Left cardiac atrium (tissue), 4 donors: ENCODE measurements at regions not wholly inside any gene's neighbourhood (a gene's known extent, or its start where the extent isn't known, plus 50 kb on each side); places are given as distances from the start of the nearest gene placed in this dataset.

Experiments
- ATAC-seq, 2 donors: fragments of 200-7000 bp; cut with Tn5 transposase; one replicate each; pipeline ENCODE4 v1.9.1; 2020; ENCODE audit warnings: mild to moderate bottlenecking in 2 of 2, moderate library complexity in 2 of 2
- DNase-seq: peaks from one replicate; pipeline ENCODE4 v3.0.0-alpha.2; 2020
- intact Hi-C, 2 donors: fragments of 100-400 bp; cut with DNase I; formaldehyde crosslinking; loops; one replicate each; pipeline versions ENCODE4 v1.14.1 to v1.15.1; 2022 to 2023
- microRNA-seq, 2 donors: library from miRNA; unstranded; fragments of <30 nt; microRNA quantifications; one replicate each; pipeline ENCODE4 v1.2.0, GENCODE V29; 2020
- donor health status: DM: no; HTN: yes; CAD: no.
- donor health status: DM: no; HTN: yes; CAD: no; lungs with severe emphysema.
- donor health status: DM: yes; HTN: yes; CAD: no.
- donor health status: Dilated cardiomyopathy.

DNA sequence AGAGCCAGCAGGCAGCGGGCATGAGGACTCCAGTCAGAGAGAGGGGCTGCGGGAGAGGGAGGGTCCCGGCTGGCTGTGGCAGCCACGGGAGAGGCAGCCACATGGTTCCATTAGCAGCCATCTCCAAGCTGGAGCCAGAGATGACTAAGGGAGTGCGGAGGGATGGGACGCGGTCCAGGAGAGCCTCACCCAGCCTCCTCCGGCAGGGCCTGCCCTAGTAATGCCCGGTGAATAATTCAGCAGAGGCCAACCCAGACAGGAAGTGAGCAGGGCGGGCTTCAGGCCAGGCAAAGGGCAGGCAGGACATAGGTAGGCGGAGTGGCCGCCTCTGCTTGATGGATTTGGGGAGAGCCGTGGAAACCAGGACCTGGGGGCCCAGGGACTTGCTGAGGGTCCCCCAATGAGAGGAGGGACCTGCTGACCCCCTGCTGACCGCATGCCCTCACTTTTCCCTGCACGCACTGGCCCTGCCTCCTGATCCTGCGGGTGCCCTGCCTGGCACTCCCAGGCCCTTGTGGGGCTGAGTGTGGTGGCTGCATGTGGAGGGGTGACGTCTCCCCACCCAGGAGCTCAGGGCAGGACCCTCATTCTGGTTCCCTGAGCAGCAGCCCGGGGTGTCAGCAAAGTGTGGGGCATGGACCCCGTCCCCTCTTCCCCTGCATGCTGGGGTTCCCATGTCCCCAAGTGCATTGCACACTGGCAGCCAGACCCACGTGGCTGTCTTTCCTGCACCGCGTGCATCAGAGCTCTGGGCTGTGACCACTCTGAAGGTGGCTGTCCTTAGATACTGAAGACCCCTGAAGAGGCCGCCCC lies 51.8 kb upstream of the SLCO4A1 start:
- intact Hi-C loops = no loop called here
- ATAC-seq (peak; percentile 32 to 90), DNase-seq (peak; percentile 76)

DNA sequence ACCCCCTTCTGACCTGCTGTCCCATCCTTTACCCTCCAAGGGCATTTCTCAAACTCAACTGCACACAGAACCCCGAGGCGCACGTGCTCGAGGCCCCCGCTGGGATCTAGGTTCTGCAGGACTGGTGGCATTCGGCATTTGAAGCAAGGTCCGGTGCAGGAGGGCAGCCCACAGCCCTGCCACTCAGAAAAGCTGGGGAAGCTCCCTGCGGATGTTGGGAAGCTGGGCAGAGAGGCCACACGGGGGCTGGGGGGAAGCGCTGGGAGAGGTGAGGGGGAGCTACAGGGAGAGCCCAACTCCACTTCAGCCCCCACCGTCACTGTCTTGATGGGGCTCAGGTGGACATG lies 51.2 kb upstream of the SLCO4A1 start:
- DNase-seq (no peak), ATAC-seq (no peak)
- intact Hi-C loops = no loop called here

- intact Hi-C loops = no loop called here
- ATAC-seq = no peak
- no peak for DNase-seq
These were observed 50.7 kb upstream of the SLCO4A1 start for GRCh38 chr20:62591591-62591990.

Small RNA genes in the stretch of these regions (microRNA-seq; reads per million reads assigned to microRNA genes)
- gene MIR1-1 = 129 to 156 reads per million in 2 donors
- 2.2 reads per million in 2 donors for gene MIR133A2
